ENCODE measurements at regions not wholly inside any gene's neighbourhood (a gene's known extent, or its start where the extent isn't known, plus 50 kb on each side); places are given as distances from the start of the nearest gene placed in this dataset.

DNA sequence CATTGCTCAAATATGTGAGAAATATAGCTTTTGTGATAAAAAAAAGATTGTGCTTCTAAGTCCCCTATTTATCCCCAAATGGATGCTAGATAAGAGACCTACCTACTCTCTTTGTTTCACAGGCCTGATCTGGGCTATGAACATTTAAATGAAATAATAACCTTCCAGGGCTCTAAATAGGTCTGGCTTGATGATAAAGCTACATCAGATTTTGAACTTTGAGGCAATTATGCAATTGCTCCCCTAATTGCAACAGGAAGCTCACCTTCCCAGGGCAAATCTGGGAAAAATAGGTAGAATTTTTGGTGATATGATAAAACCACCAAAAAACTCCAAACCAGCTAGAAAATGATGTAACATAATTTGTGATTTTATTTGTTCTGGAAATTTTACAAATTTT, 624.5 kb downstream of the PKHD1 start:
- TF ChIP-seq RARB (CRISPR knock-in tag; IDR thresholded peaks at IDR 0.05) (no peak), ZNF8 (CRISPR knock-in tag; IDR thresholded peaks at IDR 0.05) (no peak), ZC3H10 (CRISPR knock-in tag; IDR thresholded peaks at IDR 0.05) (no peak), ZFP30 (CRISPR knock-in tag; IDR thresholded peaks at IDR 0.05) (no peak), TCF4 (CRISPR knock-in tag; IDR thresholded peaks at IDR 0.05; ENCODE audit: borderline replicate concordance) (no peak), ARNTL (CRISPR knock-in tag; IDR thresholded peaks at IDR 0.05; ENCODE audit: borderline replicate concordance, low read depth) (no peak), SNAI2 (CRISPR knock-in tag; IDR thresholded peaks at IDR 0.05) (no peak), OSR1 (CRISPR knock-in tag; IDR thresholded peaks at IDR 0.05) (no peak)
- TF ChIP-seq, protein P1, sequence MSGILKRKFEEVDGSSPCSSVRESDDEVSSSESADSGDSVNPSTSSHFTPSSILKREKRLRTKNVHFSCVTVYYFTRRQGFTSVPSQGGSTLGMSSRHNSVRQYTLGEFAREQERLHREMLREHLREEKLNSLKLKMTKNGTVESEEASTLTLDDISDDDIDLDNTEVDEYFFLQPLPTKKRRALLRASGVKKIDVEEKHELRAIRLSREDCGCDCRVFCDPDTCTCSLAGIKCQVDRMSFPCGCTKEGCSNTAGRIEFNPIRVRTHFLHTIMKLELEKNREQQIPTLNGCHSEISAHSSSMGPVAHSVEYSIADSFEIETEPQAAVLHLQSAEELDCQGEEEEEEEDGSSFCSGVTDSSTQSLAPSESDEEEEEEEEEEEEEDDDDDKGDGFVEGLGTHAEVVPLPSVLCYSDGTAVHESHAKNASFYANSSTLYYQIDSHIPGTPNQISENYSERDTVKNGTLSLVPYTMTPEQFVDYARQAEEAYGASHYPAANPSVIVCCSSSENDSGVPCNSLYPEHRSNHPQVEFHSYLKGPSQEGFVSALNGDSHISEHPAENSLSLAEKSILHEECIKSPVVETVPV (CRISPR knock-in tag; IDR thresholded peaks at IDR 0.05) = no peak
- TF ChIP-seq, protein P2, sequence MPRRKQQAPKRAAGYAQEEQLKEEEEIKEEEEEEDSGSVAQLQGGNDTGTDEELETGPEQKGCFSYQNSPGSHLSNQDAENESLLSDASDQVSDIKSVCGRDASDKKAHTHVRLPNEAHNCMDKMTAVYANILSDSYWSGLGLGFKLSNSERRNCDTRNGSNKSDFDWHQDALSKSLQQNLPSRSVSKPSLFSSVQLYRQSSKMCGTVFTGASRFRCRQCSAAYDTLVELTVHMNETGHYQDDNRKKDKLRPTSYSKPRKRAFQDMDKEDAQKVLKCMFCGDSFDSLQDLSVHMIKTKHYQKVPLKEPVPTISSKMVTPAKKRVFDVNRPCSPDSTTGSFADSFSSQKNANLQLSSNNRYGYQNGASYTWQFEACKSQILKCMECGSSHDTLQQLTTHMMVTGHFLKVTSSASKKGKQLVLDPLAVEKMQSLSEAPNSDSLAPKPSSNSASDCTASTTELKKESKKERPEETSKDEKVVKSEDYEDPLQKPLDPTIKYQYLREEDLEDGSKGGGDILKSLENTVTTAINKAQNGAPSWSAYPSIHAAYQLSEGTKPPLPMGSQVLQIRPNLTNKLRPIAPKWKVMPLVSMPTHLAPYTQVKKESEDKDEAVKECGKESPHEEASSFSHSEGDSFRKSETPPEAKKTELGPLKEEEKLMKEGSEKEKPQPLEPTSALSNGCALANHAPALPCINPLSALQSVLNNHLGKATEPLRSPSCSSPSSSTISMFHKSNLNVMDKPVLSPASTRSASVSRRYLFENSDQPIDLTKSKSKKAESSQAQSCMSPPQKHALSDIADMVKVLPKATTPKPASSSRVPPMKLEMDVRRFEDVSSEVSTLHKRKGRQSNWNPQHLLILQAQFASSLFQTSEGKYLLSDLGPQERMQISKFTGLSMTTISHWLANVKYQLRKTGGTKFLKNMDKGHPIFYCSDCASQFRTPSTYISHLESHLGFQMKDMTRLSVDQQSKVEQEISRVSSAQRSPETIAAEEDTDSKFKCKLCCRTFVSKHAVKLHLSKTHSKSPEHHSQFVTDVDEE (CRISPR knock-in tag; IDR thresholded peaks at IDR 0.05) = no peak
- TF ChIP-seq, protein P3, sequence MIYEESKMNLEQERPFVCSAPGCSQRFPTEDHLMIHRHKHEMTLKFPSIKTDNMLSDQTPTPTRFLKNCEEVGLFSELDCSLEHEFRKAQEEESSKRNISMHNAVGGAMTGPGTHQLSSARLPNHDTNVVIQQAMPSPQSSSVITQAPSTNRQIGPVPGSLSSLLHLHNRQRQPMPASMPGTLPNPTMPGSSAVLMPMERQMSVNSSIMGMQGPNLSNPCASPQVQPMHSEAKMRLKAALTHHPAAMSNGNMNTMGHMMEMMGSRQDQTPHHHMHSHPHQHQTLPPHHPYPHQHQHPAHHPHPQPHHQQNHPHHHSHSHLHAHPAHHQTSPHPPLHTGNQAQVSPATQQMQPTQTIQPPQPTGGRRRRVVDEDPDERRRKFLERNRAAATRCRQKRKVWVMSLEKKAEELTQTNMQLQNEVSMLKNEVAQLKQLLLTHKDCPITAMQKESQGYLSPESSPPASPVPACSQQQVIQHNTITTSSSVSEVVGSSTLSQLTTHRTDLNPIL (CRISPR knock-in tag; IDR thresholded peaks at IDR 0.05; ENCODE audit: low read depth) = no peak
- TF ChIP-seq, protein P4, sequence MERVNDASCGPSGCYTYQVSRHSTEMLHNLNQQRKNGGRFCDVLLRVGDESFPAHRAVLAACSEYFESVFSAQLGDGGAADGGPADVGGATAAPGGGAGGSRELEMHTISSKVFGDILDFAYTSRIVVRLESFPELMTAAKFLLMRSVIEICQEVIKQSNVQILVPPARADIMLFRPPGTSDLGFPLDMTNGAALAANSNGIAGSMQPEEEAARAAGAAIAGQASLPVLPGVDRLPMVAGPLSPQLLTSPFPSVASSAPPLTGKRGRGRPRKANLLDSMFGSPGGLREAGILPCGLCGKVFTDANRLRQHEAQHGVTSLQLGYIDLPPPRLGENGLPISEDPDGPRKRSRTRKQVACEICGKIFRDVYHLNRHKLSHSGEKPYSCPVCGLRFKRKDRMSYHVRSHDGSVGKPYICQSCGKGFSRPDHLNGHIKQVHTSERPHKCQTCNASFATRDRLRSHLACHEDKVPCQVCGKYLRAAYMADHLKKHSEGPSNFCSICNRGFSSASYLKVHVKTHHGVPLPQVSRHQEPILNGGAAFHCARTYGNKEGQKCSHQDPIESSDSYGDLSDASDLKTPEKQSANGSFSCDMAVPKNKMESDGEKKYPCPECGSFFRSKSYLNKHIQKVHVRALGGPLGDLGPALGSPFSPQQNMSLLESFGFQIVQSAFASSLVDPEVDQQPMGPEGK (CRISPR knock-in tag; IDR thresholded peaks at IDR 0.05; ENCODE audit: borderline replicate concordance) = no peak

All from SK-N-SH treated with all-trans-retinoic acid at 6 μM for 48 hours (cell line).